ENCODE measurements at regions not wholly inside any gene's neighbourhood (a gene's known extent, or its start where the extent isn't known, plus 50 kb on each side); places are given as distances from the start of the nearest gene placed in this dataset.
A peak's percentile ranks its signal among the peaks of the same experiment; 100 is the strongest.
"Not testable (repeated sequence)": the region's sequence is repeated elsewhere in the genome, so short reads cannot be mapped to it uniquely, and the experiment has no call there.

DNA sequence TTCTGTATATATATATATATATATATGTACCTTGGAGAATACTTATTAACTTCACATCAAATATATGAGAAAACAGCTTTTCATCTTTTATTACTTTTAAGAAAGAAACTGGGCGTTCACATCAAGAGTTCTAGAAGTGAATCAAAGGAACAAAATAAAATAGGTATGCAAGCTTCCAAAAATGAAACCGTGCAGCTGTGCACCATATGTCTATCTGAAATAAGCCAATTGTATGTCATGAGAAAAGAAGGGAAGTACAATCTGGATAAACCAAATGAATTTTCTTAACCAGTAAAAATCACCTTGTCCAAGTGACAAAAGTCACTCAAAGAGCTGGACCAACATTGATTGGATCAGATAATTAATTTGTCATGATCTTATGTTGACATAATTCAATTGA lies 405.4 kb upstream of the TECRL start:
- FAIRE-seq: no peak

DNA sequence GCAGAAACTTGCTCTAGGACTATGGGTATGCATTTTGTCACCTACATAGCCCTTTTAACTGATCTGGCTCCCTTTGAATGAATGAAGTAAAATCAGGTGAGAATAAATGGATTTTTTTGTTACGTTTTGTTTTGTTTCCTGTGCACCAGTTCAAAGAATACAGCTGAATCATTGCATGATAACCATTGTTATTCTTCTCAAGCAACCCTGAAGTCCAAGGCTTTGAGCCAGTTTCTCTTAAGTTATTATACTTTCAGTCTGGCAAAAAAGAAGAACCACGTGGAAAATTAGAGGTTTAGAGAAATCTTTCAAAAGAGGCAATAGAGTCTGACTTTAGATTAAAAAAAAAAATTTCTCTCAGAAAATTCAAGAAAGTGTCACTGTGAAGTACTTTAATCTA lies 398.6 kb upstream of the TECRL start:
- FAIRE-seq: no peak

DNA sequence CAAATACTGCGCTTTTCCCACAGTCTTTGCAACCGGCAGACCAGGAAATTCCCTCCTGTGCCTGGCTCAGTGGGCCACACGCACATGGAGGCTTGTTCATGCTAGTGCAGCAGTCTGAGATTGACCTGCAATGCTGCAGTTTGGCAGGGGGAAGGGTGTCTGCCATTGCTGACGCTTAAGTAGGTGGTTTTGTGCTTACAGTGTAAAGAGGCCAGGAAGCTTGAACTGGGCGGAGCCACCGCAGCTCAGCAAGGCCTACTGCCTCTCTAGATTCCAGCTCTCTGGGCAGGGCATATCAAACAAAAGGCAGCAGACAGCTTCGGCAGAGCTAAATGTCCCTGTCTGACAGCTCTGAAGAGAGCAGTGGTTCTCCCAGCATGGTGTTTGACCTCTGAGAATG lies 390.5 kb upstream of the TECRL start:
- FAIRE-seq: no peak

DNA sequence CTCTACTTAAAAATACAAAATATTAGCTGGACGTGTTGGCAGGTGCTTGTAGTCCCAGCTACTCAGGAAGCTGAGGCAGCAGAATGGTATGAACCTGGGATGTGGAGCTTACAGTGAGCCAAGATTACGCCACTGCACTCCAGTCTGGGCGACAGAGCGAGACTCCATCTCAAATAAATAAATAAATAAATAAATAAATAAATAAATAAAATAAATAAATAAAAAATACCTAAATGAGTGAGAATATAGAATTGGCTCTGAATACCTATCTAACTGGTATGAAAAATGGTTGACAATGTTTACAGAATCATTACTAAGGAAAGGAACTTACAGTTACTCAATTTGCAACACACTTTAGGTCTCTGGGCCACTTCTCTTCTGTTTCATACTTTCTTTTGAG lies 389.6 kb upstream of the TECRL start:
- FAIRE-seq: not testable (repeated sequence)

DNA sequence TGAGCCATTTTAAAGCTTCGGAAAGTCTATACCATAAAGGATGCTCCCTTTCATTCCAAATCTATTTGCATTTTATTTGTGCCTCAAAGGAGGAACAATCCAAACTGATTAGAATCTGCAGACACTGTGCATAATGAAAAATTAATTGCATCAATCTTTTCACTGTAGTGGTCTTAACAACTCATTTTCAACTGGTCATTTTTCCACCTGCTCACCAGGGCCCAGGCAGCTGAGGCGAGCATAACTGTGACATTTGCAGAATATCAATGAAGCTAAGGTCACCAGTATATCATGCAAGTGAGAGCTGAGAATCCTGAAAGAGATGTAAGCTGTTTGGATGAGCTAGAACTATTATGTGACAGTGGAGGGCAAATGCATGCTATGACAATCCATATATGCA lies 387.3 kb upstream of the TECRL start:
- FAIRE-seq: no peak

DNA sequence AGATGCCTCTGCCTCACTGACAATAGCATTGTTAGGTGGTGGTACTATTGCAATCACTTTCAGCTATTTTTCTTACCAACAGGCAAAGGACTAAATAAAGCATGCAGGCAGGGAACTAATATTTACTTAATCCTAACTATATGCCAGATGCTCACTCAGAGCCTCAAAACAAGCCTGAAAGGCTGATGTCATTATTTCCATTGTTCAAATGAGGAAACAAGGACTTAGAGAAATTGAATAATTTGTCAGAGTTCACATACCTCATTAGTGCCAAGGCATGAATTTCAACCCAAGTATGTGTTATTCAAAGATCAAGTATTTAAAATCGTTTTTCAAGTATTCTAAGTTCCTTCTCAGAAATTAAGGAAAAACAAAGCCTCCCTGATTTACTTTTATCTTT lies 374.9 kb upstream of the TECRL start:
- FAIRE-seq: peak; percentile 41

DNA sequence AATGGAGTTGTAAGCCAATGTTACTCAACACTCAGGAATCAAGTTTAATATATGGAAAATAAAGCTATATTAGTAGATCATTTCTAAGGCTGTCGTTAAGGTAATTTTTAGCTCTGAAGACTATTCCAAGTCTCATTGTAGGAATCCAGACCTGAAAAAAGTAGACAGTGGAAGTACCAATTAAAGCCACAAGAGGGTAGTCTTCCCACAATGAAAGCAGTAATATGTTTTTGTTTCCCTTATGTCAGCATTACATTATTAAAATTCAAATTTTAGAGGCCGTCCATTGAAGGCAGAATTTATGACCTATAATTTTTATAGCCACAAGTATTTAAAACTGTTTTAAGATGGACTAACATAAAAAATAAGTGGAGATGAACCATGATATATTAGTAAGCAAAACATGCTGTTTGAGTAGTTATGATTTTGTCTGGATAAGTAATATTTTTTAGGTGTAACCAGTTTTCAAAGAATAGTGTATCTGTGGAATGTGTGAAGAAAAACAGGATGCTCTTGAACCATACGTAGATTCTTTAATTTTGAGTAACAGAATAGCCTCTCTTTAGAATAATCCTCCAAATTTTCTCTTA lies 372.6 kb upstream of the TECRL start:
- peak; percentile 97 for FAIRE-seq

DNA sequence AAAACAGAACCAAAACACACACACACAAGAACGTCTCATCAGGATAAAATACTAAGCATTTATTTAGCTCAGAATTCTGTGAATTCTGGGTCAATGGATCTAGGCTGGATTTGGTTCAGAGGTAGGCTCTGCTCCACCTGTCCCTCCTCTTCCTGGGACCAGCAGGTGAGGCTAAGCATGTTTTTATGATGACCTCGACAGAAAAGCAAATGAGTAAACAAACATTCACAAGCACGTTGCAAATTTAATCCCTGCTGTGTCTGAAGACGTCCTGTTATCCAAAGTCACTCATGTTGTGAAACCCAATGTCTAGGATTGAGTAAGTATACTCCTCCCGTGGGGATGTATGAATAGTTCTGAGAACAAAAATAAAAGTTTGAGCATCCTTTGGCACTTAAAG lies 371.4 kb upstream of the TECRL start:
- no peak for FAIRE-seq

DNA sequence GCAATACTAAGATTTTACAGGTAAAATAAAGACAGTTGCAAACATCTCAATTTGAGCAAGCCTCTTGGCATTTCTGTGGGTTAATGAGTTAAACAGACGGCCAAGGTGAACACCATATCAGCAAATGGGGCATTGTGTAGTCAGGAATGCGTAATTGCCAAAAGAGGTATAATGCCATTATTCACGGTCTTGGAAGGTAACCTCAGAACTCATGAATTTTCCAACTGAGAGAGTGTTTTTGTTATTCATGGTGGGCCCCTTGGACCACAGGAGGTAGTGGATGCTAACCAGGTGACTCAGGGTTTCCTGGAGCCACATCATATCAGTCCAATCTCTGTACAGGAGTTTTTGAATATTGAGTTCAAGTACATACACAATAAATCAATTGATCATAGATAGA lies 368.0 kb upstream of the TECRL start:
- no peak for FAIRE-seq

DNA sequence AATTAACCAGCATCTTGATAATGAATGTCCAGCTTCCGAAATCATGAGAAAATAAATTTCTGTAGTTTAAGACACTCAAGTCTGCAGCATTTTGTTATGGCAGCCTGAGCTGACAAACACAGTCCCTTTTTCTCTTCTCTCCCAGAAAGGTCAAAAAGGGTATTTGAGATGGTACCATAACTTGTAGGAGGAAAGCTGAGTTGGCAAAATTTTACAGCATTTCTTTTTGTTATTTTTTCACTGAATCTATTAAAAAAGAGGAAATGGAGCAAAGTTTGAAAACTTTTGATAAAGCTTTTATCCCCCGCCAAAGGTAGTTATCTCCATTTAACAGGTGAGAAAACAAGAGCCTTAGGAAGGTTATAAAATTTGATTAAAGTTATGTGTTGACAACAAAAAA lies 367.6 kb upstream of the TECRL start:
- no peak for FAIRE-seq

DNA sequence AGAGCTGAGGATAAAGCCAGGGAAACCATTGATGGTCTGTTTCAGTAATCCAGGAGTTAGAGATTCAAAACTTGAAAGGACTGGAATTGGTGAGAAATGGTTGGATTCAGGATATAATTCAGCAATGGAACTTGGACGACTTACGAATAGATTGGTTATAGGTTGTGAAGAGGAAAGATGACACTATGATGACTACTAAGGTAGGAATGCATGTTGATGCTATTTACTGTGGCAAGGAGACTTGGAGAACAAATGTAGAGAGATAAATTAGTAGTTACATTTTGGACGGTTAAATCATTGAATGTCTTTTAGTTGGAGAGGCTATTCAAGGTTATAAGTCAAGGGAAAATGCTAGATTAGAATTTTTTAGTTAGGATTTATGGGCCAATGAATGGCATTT lies 365.4 kb upstream of the TECRL start:
- FAIRE-seq: no peak

DNA sequence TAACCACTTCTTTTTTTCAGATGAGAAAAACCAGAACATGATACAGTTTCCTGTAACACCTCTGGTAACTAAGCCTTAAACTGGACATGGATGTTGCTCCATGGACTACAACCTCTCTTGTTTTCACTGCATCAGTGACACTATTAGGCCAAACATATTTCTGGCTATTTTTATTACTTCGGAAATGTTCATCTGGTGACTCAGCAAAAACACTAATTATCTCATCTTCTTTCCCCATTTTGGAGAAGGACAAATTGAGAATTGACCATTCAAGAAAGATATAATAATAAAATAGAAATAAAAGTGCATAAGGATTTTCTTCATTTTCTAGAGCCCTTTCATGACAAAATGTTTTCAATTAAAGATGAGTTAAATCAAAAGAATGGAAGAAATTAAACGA lies 361.9 kb upstream of the TECRL start:
- peak; percentile 21 for FAIRE-seq

DNA sequence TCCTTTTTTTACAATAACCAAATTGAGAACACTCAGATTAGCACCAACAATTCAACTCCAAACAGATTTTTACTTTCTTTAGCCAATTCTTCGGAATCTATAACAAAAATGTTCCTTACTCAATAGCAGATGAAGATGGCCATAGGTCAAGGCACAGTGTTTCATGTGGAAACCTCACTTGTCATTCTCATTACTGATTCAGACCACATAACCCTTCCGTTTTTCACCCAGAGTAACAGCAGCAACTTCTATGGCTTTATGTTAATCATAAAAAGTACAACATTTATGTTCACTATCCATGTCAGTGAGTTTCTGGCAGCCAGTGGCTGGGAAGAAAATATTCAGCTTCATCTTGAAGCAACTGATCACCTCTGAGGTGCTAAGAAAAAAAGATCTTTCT lies 358.3 kb upstream of the TECRL start:
- no peak for FAIRE-seq

DNA sequence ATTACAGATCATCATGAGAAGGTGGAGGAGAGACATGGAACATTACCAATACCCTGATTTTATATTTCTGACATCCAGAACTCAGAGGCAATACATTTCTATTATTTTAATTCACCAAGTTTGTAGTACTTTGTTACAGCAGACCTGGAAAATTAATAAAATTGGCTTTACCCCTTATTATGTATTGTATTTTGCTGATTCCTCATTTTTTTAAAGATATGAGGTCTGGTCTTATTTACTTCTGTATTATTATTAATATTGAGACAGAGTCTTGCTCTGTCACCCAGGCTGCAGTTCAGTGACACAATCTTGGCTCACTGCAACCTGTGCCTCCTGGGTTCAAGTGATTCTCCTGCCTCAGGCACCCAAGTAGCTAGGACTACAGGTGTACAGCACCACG lies 357.3 kb upstream of the TECRL start:
- no peak for FAIRE-seq

DNA sequence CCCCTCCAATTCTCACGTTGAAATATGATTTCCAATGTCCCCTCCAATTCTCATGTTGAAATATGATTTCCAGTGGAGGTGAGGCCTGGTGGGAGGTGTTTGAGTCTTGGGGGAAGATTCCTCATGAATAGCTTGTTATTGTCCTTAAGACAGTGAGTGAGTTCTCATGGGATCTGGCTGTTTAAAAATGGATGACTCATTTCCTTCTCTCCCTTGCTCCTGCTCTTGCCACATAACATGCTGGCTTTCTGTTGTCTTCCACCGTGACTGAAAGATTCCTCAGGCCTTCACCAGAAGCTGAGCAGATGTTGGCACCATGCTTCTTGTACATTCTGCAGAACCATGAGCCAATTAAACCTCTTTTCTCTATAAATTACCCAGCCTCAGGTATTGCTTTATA lies 346.8 kb upstream of the TECRL start:
- FAIRE-seq: no peak

DNA sequence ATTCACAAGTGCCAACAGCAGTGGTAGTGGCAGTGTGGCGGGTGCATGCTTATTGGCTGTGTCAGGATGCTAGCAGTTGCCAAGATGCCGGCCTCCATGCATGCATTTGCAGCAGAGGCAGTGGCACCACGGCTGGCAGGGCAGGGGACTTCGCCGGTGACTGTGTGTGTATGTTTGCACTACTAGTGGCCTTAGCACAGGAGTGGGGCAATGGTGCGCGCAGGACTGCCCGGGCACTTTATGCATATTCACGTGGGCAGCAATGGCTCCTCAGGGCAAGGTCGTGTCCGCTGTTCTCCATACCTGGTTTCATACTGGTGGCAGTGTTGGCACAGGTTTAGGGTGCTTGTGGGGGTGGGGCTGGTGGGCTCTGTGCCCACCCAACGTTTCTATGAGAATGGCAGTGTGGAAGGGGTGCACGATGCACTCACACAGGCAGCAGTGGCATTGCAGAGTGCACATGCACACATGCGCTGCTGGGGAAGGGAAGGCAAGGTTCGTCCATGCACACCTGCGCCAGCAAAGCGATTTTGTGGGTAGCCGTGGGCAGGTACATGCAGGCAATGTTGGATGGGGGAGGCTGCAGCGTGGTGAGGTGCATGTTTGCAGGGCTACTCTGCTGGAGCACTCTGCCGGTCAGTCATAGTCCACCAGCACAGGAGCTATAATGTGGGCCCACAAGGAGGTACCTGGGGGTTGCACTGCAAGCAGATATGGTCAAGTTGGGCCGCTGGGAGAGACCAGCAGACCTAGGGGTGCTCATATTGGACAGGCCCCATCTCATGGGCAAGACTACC lies 338.9 kb upstream of the TECRL start:
- no peak for FAIRE-seq

DNA sequence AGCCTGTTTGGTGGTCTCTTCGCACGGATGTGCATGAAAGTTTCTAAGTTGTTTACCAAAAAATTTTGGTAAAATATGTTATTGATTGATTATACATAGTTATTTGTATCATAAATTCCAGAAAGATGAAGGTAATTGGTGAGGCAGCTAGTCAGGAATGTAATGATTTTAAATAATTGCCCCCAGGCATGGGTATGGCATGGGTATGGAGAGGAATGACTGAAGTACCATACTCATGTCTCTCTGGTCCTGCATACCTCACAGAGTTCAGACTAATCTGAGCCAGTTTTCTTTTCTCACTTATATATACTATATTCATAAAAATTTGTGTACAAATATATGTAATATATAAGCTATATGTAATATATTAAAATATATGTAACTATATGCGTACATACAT lies 329.0 kb upstream of the TECRL start:
- FAIRE-seq: no peak

DNA sequence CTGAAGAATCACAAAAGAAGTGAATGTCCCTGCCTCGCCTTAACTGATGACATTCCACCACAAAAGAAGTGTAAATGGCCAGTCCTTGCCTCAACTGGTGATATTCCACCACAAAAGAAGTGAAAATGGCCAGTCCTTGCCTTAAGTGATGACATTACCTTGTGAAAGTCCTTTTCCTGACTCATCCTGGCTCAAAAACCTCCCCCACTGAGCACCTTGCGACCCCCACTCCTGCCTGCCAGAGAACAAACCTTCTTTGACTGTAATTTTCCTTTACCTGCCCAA lies 328.5 kb upstream of the TECRL start:
- not testable (repeated sequence) for FAIRE-seq

DNA sequence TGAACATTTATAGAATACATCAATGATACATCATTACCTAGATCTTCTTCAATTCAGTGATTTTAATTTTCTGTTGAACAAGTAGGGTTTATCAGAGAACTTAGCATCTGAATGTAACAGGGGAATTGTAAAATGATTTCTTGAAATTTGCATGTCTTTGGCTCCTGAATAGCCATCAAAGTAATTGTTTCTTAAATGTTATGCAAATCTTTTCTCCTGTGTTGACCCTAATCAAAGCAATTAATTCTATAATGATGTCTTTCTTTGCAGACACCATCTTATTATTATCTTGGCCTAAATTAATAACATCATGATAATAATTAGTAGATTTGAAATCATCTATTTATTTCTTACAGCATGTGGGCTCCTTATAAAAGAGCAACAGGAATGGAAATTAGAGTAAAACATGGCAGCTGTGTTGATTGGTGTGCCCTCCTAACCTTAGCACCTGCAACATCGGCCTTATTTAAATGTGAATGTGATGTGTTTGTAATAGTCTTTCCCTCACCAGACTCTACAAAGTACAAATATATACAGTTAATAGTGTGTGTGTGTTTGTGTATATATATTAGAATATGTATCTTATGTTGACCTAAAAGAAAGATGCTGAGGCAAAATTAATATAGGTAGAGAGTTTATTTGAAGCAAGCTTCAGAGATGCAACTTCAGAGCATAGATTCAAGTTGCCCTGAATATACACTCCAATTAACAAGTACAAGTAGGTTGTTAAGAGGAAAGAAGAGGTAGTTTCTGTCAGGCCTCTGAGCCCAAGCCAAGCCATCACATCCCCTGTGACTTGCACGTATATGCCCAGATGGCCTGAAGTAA lies 328.0 kb upstream of the TECRL start:
- peak; percentile 55 for FAIRE-seq

DNA sequence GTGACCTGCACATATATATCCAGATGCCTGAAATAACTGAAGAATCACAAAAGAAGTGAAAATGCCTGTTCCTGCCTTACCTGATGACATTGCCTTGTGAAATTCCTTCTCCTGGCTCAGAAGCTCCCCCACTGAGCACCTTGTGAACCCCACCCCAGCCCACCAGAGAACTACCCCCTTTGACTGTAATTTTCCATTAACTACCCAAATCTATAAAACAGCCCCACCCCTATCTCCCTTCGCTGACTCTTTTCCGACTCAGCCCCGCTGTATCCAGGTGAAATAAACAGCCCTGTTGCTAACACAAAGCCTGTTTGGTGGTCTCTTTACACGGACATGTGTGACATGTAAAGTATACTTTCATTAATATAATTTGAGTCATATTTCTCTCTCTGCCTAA lies 320.3 kb upstream of the TECRL start:
- no peak for FAIRE-seq

DNA sequence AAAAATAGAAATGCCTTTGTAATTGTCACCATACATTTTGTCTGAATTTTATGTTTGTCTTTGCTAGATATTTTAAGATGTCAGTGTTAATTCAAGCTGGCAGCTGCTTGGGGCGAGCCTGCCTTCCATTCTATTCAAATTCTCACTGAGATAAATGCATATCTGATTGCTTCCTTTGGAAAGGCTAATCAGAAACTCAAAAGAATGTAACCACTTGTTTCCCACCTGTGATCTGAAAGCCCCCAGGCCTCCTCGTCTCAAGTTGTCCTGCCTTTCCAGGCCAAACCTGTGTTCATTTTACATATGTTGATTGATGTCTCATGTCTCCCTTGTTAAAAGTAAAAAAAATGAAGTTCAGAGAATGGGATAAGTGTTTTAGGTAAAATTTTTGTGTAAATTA lies 318.7 kb upstream of the TECRL start:
- no peak for FAIRE-seq

DNA sequence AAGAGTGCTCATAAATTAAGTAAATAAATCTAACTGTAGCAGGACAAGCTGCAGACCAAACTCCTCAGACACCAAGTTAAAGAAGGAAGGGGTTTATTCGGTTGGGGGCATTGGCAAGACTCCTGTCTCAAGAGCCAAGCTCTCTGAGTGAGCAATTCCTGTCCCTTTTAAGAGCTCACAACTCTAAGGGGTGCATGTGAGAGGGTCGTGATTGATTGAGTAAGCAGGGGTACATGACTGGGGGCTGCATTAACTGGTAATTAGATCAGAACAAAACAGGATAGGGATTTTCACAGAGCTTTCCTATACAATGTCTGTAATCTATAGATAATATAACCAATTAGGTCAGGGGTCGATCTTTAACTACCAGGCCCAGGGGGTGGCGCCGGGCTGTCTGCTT lies 318.1 kb upstream of the TECRL start:
- not testable (repeated sequence) for FAIRE-seq

DNA sequence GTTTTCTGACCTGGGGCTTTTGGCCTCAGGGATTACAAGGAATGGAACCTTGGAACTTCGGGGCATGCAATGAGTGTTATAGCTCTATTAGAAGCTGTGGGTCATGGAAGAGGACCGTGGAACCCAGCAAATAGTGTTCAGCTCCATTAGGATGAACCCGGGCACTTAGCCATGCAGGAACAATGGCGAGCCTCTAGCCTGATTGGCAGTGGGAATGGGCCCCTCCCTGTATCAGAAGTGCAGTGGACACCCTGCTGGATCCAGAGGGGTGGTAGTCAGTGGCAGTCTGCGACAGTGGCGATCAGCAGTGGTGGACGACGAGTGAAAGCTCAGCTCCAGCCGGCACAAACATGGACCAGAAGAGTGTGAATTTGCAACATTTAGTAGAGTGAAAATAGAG lies 315.4 kb upstream of the TECRL start:
- FAIRE-seq: no peak

DNA sequence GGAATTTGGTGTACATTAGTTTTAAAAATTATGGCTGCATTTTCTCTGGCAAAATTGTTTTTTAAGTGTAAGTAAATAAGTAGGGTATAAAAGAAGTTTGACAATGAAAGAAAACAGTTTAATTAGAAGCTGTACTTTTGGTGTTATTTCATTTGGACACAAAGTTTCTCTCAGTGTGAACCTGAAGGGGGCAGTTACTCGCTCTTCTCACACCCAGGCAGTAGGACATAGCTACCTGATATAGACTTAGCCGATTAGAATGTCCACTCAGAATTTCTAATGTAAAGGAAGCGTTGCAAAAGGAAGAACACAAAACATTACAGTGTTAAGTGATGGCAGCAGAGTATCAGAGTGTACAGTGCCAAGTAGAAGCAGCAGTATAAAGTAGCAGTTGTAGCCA lies 311.9 kb upstream of the TECRL start:
- FAIRE-seq: no peak
